ENCODE measurements at regions not wholly inside any gene's neighbourhood (a gene's known extent, or its start where the extent isn't known, plus 50 kb on each side); places are given as distances from the start of the nearest gene placed in this dataset.

GRCh38 chr2:5889519-5889918 is 197.3 kb downstream of the SOX11 start:
- Histone ChIP-seq H3K23me2 (ENCODE audit: low read depth, low read length) (no peaks in the 10 kb centered on the region), H3K56ac (replicated peaks; ENCODE audit: insufficient read length, low read depth, low read length) (no peak overlapping the region)
- TF ChIP-seq HDAC2 (IDR thresholded peaks at IDR 0.05; ENCODE audit: borderline replicate concordance in 1 of 2, low read depth in 2 of 2, low read length in 2 of 2) (no peak), CBX8 (IDR thresholded peaks at IDR 0.05; ENCODE audit: borderline replicate concordance, low read depth, low read length) (no peak)

More at GRCh38 chr2:5889519-5889918, 197.3 kb downstream of the SOX11 start:
- Histone ChIP-seq H2BK15ac (ENCODE audit: low read length) (no peak overlapping the region), H2BK20ac (ENCODE audit: low read length) (no peak overlapping the region), H3K4me1 (replicated peaks in 1 of 4; ENCODE audit: control insufficient read depth in 3 of 4, insufficient read depth in 4 of 4, low read length in 3 of 4) (peaks cover 0 to 14% (median 6%) of the 10 kb centered on the region in 4 experiments; a peak in 2 of 7 replicates), H3K27me3 (replicated peaks in 1 of 4; ENCODE audit: control insufficient read depth in 3 of 4, extremely low read depth in 1 of 4, insufficient read depth in 3 of 4, low read length in 3 of 4) (no peaks in the 10 kb centered on the region), H4K20me1 (replicated peaks in 1 of 2; ENCODE audit: control insufficient read depth in 1 of 2, insufficient read depth in 2 of 2, low read length in 2 of 2) (no peaks in the 10 kb centered on the region), H3K9ac (replicated peaks in 1 of 4; ENCODE audit: extremely low read depth in 1 of 4, low read depth in 3 of 4, low read length in 3 of 4) (no peak overlapping the region), H3K4me3 (ENCODE audit: extremely low read depth in 1 of 4, insufficient read depth in 2 of 4, low read depth in 3 of 4, low read length in 4 of 4) (no peak overlapping the region), H4K91ac (replicated peaks; ENCODE audit: insufficient read length, low read length) (no peak overlapping the region), H2AFZ (ENCODE audit: low read length) (peak overlapping the region; percentile 79; the same call in 1 of the 2 replicates), H3K27ac (ENCODE audit: low read depth, low read length) (no peak overlapping the region), H2BK5ac (ENCODE audit: low read depth, low read length) (no peak overlapping the region), H2BK120ac (replicated peaks; ENCODE audit: low read depth, low read length) (no peak overlapping the region), H3K18ac (ENCODE audit: extremely low read depth, low read length) (no peak overlapping the region), H3K4ac (replicated peaks; ENCODE audit: insufficient read length, low read depth, low read length) (no peak overlapping the region), H3K9me3 (ENCODE audit: insufficient read depth in 2 of 2, low read depth in 1 of 2, low read length in 1 of 2) (no peaks in the 10 kb centered on the region), H3K36me3 (ENCODE audit: control insufficient read depth in 2 of 4, insufficient read depth in 4 of 4, low read length in 3 of 4) (no peaks in the 10 kb centered on the region), H3K14ac (ENCODE audit: insufficient read length) (no peak overlapping the region), H2AK5ac (ENCODE audit: low read depth, low read length) (no peak overlapping the region), H3K79me2 (ENCODE audit: control insufficient read depth in 1 of 2, insufficient read depth in 2 of 2, low read length in 2 of 2) (no peaks in the 10 kb centered on the region), H3K4me2 (ENCODE audit: insufficient read depth in 1 of 2, low read depth in 2 of 2, low read length in 2 of 2) (no peak overlapping the region), H3K79me1 (ENCODE audit: low read depth, low read length) (no peaks in the 10 kb centered on the region), H4K5ac (ENCODE audit: insufficient read length, low read depth, low read length) (no peak overlapping the region), H4K8ac (ENCODE audit: extremely low read depth, insufficient read depth, low read length) (no peak overlapping the region), H2BK12ac (ENCODE audit: low read depth, low read length) (no peak overlapping the region), H3K23ac (ENCODE audit: insufficient read length) (no peak overlapping the region)
- CTCF ChIA-PET (ENCODE audit: partially characterized antibody) = interaction anchor here (1.6 kb wide), 1 partner anchor 26 kb away, joined by 3 read pairs; no protein-coding TSS in a partner anchor
- no peak for FAIRE-seq
- POLR2A ChIA-PET (ENCODE audit: partially characterized antibody) = no interaction called here
- WGBS, 2 experiments (ENCODE audit: extremely low coverage in 1 of 2, insufficient coverage in 1 of 2, insufficient read length in 1 of 2, insufficient replicate concordance in 2 of 2, low coverage in 1 of 2, low lambda C conversion rate in 2 of 2, missing lambda C conversion rate in 1 of 2) = 88% methylated on average over 5 of the region's 5 CpGs; no CpG with 5 or more reads in 1 of the 2 experiments
- DNase-seq (ENCODE audit: low read depth in 1 of 2, low spot score in 2 of 2) = no peak

Measured in H1 (cell line).